Stimulated activated naive CD8-positive, alpha-beta T cell treated with anti-CD3 and anti-CD28 coated beads, Interleukin-15, amount 100 ng/mL, for 72 hours (primary cell): ENCODE measurements at regions not wholly inside any gene's neighbourhood (a gene's known extent, or its start where the extent isn't known, plus 50 kb on each side); places are given as distances from the start of the nearest gene placed in this dataset.

Source experiments
- ATAC-seq: fragments of 150-1000 bp; cut with Tn5 transposase; 2 replicates; pipeline ENCODE4 v1.10.0; 2021; ENCODE audit warnings: mild to moderate bottlenecking, moderate library complexity
- DNase-seq, 2 donors: peaks; one replicate each; pipeline ENCODE4 v3.0.0; 2021 to 2022
- H3K27ac Mint-ChIP-seq, 2 donors: one replicate each; pipeline ENCODE4 v1.8.0; 2022; ENCODE audit warnings: mild to moderate bottlenecking in 2 of 2, mixed read lengths in 2 of 2, moderate library complexity in 2 of 2
- H3K27me3 Mint-ChIP-seq: one replicate; pipeline ENCODE4 v1.8.0; 2022; ENCODE audit warnings: mixed read lengths
- H3K4me1 Mint-ChIP-seq: one replicate; pipeline ENCODE4 v1.8.0; 2022; ENCODE audit warnings: mild to moderate bottlenecking, mixed read lengths
- H3K4me3 Mint-ChIP-seq, 2 donors: one replicate each; pipeline ENCODE4 v1.8.0; 2022; ENCODE audit warnings: mild to moderate bottlenecking in 2 of 2, mixed read lengths in 2 of 2, moderate library complexity in 1 of 2
- H3K9me3 Mint-ChIP-seq, 2 donors: one replicate each; pipeline ENCODE4 v1.8.0; 2022; ENCODE audit warnings: mixed read lengths in 2 of 2

GRCh38 chr3:24804095-24804494 lies 309.4 kb upstream of the THRB start:
- DNase-seq (no peak), ATAC-seq (no peak)
- Mint-ChIP-seq H3K4me1 (no peaks in the 10 kb centered on the region), H3K27ac (no peak overlapping the region), H3K4me3 (no peak overlapping the region), H3K27me3 (no peaks in the 10 kb centered on the region), H3K9me3 (no peaks in the 10 kb centered on the region)

- H3K4me1 Mint-ChIP-seq = no peaks in the 10 kb centered on the region
- no peak for ATAC-seq
- DNase-seq = no peak
- H3K4me3 Mint-ChIP-seq = no peak overlapping the region
- no peak overlapping the region for H3K27ac Mint-ChIP-seq
- no peaks in the 10 kb centered on the region for H3K27me3 Mint-ChIP-seq
- H3K9me3 Mint-ChIP-seq = peaks cover 5 to 18% of the 10 kb centered on the region in 2 donors
These were observed 316.2 kb upstream of the THRB start for GRCh38 chr3:24810881-24811280.

GRCh38 chr3:24812116-24812515 lies 317.5 kb upstream of the THRB start:
- DNase-seq = no peak
- Mint-ChIP-seq H3K27me3 (no peaks in the 10 kb centered on the region), H3K4me3 (no peak overlapping the region), H3K27ac (no peak overlapping the region), H3K4me1 (no peaks in the 10 kb centered on the region), H3K9me3 (peaks cover 5 to 18% of the 10 kb centered on the region in 2 donors)
- ATAC-seq = no peak

GRCh38 chr3:24818055-24818454 lies 323.4 kb upstream of the THRB start:
- Mint-ChIP-seq H3K4me3 (no peak overlapping the region), H3K9me3 (peaks cover 5 to 22% of the 10 kb centered on the region in 2 donors), H3K27me3 (no peaks in the 10 kb centered on the region), H3K27ac (no peak overlapping the region), H3K4me1 (no peaks in the 10 kb centered on the region)
- DNase-seq = no peak
- ATAC-seq = no peak

- H3K27me3 Mint-ChIP-seq = peaks cover 44% of the 10 kb centered on the region
- ATAC-seq = no peak
- DNase-seq = no peak
- H3K4me3 Mint-ChIP-seq = no peak overlapping the region
- H3K4me1 Mint-ChIP-seq = peaks cover 6% of the 10 kb centered on the region
- no peak overlapping the region for H3K27ac Mint-ChIP-seq
- H3K9me3 Mint-ChIP-seq = peaks cover 0 to 6% of the 10 kb centered on the region in 2 donors
These were observed 333.4 kb upstream of the THRB start for GRCh38 chr3:24828011-24828410.

GRCh38 chr3:24828551-24828950 lies 333.9 kb upstream of the THRB start:
- H3K4me3 Mint-ChIP-seq = no peak overlapping the region
- ATAC-seq (no peak), DNase-seq (no peak)
- H3K9me3 Mint-ChIP-seq = peaks cover 0 to 11% of the 10 kb centered on the region in 2 donors
- peaks cover 44% of the 10 kb centered on the region for H3K27me3 Mint-ChIP-seq
- peaks cover 6% of the 10 kb centered on the region for H3K4me1 Mint-ChIP-seq
- no peak overlapping the region for H3K27ac Mint-ChIP-seq

GRCh38 chr3:24829011-24829581 lies 334.4 kb upstream of the THRB start:
- ATAC-seq (no peak), DNase-seq (no peak)
- Mint-ChIP-seq H3K9me3 (peaks cover 0 to 13% of the 10 kb centered on the region in 2 donors), H3K27me3 (peaks cover 44% of the 10 kb centered on the region), H3K4me1 (peaks cover 6% of the 10 kb centered on the region), H3K4me3 (no peak overlapping the region), H3K27ac (no peak overlapping the region)

GRCh38 chr3:24829629-24830229 lies 335.1 kb upstream of the THRB start:
- peaks cover 44% of the 10 kb centered on the region for H3K27me3 Mint-ChIP-seq
- H3K4me3 Mint-ChIP-seq = peak overlapping the region in 1 of 2 donors; percentile 35
- DNase-seq (no peak), ATAC-seq (no peak)
- peaks cover 0 to 13% of the 10 kb centered on the region in 2 donors for H3K9me3 Mint-ChIP-seq
- no peak overlapping the region for H3K27ac Mint-ChIP-seq
- H3K4me1 Mint-ChIP-seq = peaks cover 6% of the 10 kb centered on the region

- Mint-ChIP-seq H3K27ac (no peak overlapping the region), H3K27me3 (peaks cover 44% of the 10 kb centered on the region), H3K4me3 (no peak overlapping the region), H3K9me3 (peaks cover 0 to 13% of the 10 kb centered on the region in 2 donors), H3K4me1 (peaks cover 6% of the 10 kb centered on the region)
- no peak for ATAC-seq
- no peak for DNase-seq
These were observed 335.8 kb upstream of the THRB start for GRCh38 chr3:24830230-24831152.

- ATAC-seq = no peak
- Mint-ChIP-seq H3K27me3 (peaks cover 44% of the 10 kb centered on the region), H3K27ac (no peak overlapping the region), H3K4me3 (no peak overlapping the region), H3K9me3 (peaks cover 0 to 13% of the 10 kb centered on the region in 2 donors), H3K4me1 (peaks cover 6% of the 10 kb centered on the region)
- DNase-seq = no peak
These were observed 336.6 kb upstream of the THRB start for GRCh38 chr3:24831221-24831620.

GRCh38 chr3:24832891-24833290 lies 338.2 kb upstream of the THRB start:
- Mint-ChIP-seq H3K4me1 (peaks cover 6% of the 10 kb centered on the region), H3K27me3 (peaks cover 30% of the 10 kb centered on the region), H3K27ac (no peak overlapping the region), H3K4me3 (no peak overlapping the region), H3K9me3 (peaks cover 0 to 13% of the 10 kb centered on the region in 2 donors)
- ATAC-seq (no peak), DNase-seq (no peak)

GRCh38 chr3:24834442-24834841 lies 339.8 kb upstream of the THRB start:
- H3K9me3 Mint-ChIP-seq = peaks cover 0 to 7% of the 10 kb centered on the region in 2 donors
- H3K4me3 Mint-ChIP-seq = no peak overlapping the region
- DNase-seq (no peak), ATAC-seq (no peak)
- H3K27me3 Mint-ChIP-seq = peaks cover 15% of the 10 kb centered on the region
- H3K27ac Mint-ChIP-seq = no peak overlapping the region
- peaks cover 6% of the 10 kb centered on the region for H3K4me1 Mint-ChIP-seq

GRCh38 chr3:24835510-24835909 lies 340.9 kb upstream of the THRB start:
- Mint-ChIP-seq H3K4me3 (no peak overlapping the region), H3K4me1 (no peaks in the 10 kb centered on the region), H3K9me3 (peaks cover 0 to 7% of the 10 kb centered on the region in 2 donors), H3K27me3 (peaks cover 4% of the 10 kb centered on the region), H3K27ac (no peak overlapping the region)
- DNase-seq (no peak), ATAC-seq (no peak)

GRCh38 chr3:24837601-24838000 lies 343.0 kb upstream of the THRB start:
- ATAC-seq (no peak), DNase-seq (no peak)
- Mint-ChIP-seq H3K27ac (no peak overlapping the region), H3K4me1 (no peaks in the 10 kb centered on the region), H3K4me3 (no peak overlapping the region), H3K27me3 (no peaks in the 10 kb centered on the region), H3K9me3 (peaks cover 0 to 7% of the 10 kb centered on the region in 2 donors)

- DNase-seq (no peak), ATAC-seq (no peak)
- Mint-ChIP-seq H3K4me1 (no peaks in the 10 kb centered on the region), H3K27me3 (no peaks in the 10 kb centered on the region), H3K9me3 (peaks cover 0 to 2% of the 10 kb centered on the region in 2 donors), H3K27ac (no peak overlapping the region), H3K4me3 (no peak overlapping the region)
These were observed 343.9 kb upstream of the THRB start for GRCh38 chr3:24838533-24838932.

GRCh38 chr3:24843955-24844354 lies 349.3 kb upstream of the THRB start:
- DNase-seq = no peak
- H3K27me3 Mint-ChIP-seq = no peaks in the 10 kb centered on the region
- H3K4me1 Mint-ChIP-seq = no peaks in the 10 kb centered on the region
- no peak overlapping the region for H3K27ac Mint-ChIP-seq
- ATAC-seq = no peak
- no peaks in the 10 kb centered on the region for H3K9me3 Mint-ChIP-seq
- H3K4me3 Mint-ChIP-seq = no peak overlapping the region
